GM12878 (cell line): ENCODE measurements at regions not wholly inside any gene's neighbourhood (a gene's known extent, or its start where the extent isn't known, plus 50 kb on each side); places are given as distances from the start of the nearest gene placed in this dataset.

Experiments
- ATAC-seq: fragments of 200-7000 bp; cut with Tn5 transposase; 3 replicates; pipeline ENCODE4 v1.9.1; 2020; ENCODE audit warnings: mild to moderate bottlenecking, moderate library complexity
- BruUV-seq: library from RNA; stranded (reverse); fragments of 400-500 nt; replicated peaks from 2 replicates; lab custom pipeline; 2021; lab: Mats Ljungman, UMichigan
- CTCF ChIA-PET: fragments of 300-600 bp; sonication (Branson Sonifier 250); formaldehyde crosslinking; extraction: SDS; loops from one replicate; lab custom pipeline; 2021; ENCODE audit warnings: inconsistent platforms; lab: Yijun Ruan, JAX
- POLR2A ChIA-PET: fragments of 350-600 bp; formaldehyde crosslinking; extraction: SDS; loops from one replicate; lab custom pipeline; 2021; ENCODE audit warnings: inconsistent platforms; lab: Charles Lee
- RAD21 ChIA-PET: fragments of 300-600 bp; sonication (Branson Sonifier 250); formaldehyde crosslinking; loops from one replicate; lab custom pipeline; 2023; ENCODE audit warnings: antibody characterized with exemption; ENCODE audit not compliant: unreplicated experiment; lab: Charles Lee
- SMC1A ChIA-PET: fragments of 300-600 bp; sonication (Branson Sonifier 250); formaldehyde crosslinking; loops from one replicate; lab custom pipeline; 2023; ENCODE audit not compliant: unreplicated experiment, uncharacterized antibody; lab: Charles Lee
- DNase-seq: peaks from one replicate; pipeline ENCODE4 v3.0.0-alpha.2; 2011; ENCODE audit warnings: low read depth, low spot score
- FAIRE-seq: peaks from 3 replicates; lab custom pipeline; 2011; peaks lifted over from hg19 to GRCh38; lab: Jason Lieb, UNC
- H2AFZ ChIP-seq: 2 replicates; pipeline ENCODE4 v1.6.0; 2011; ENCODE audit warnings: low read depth, low read length, control low read depth; ENCODE audit not compliant: control insufficient read depth
- H3K27ac ChIP-seq: 2 replicates; pipeline ENCODE4 v1.5.1; 2011; ENCODE audit warnings: control low read depth; ENCODE audit not compliant: control insufficient read depth, insufficient read depth
- H3K27me3 ChIP-seq, 2 experiments: replicated peaks in 1 of 2; 2 replicates each; pipeline versions ENCODE4 v1.6.0 to v1.6.1; 2011; ENCODE audit warnings: low read length in 1 of 2; ENCODE audit not compliant: control insufficient read depth in 2 of 2, insufficient read depth in 2 of 2
- H3K36me3 ChIP-seq, 2 experiments: 2 replicates each; pipeline ENCODE4 v1.5.1; 2011; ENCODE audit warnings: low read length in 1 of 2; ENCODE audit not compliant: control insufficient read depth in 2 of 2, insufficient read depth in 2 of 2
- H3K4me1 ChIP-seq: 2 replicates; pipeline ENCODE4 v1.6.1; 2011; ENCODE audit warnings: mild to moderate bottlenecking, low read length, moderate library complexity, mixed read lengths; ENCODE audit not compliant: control insufficient read depth, insufficient read depth
- H3K4me2 ChIP-seq: 2 replicates; pipeline ENCODE4 v1.6.0; 2011; ENCODE audit warnings: control low read depth; ENCODE audit not compliant: control insufficient read depth, insufficient read depth
- H3K4me3 ChIP-seq: fragments of 200-600 bp; sonication (generic); 2 replicates; pipeline ENCODE4 v1.5.1; 2016
- H3K79me2 ChIP-seq: 2 replicates; pipeline ENCODE4 v1.6.0; 2011; ENCODE audit warnings: low read length; ENCODE audit not compliant: control insufficient read depth, insufficient read depth
- H3K9ac ChIP-seq: 2 replicates; pipeline ENCODE4 v1.8.0; 2011; ENCODE audit warnings: low read length, control low read depth, mixed read lengths; ENCODE audit not compliant: control insufficient read depth, insufficient read depth
- H3K9me3 ChIP-seq: replicated peaks from 3 replicates; pipeline ENCODE4 v1.5.1; 2011; ENCODE audit warnings: mild to moderate bottlenecking, low read length; ENCODE audit not compliant: control insufficient read depth, insufficient read depth
- H4K20me1 ChIP-seq: 2 replicates; pipeline ENCODE4 v1.6.0; 2011; ENCODE audit not compliant: control insufficient read depth, insufficient read depth
- ASH2L ChIP-seq: fragments of 300-600, 200-600 bp; sonication (generic); IDR thresholded peaks from 2 replicates; pipeline ENCODE4 v1.6.1; 2017; ENCODE audit warnings: low read depth, mild to moderate bottlenecking, borderline replicate concordance
- CBFB ChIP-seq: IDR thresholded peaks from 2 replicates; pipeline ENCODE4 v1.6.1; 2016; ENCODE audit warnings: antibody characterized with exemption, low read depth
- EED ChIP-seq: sonication (generic); IDR thresholded peaks from 2 replicates; pipeline ENCODE4 v1.6.1; 2016; ENCODE audit warnings: antibody characterized with exemption, low read depth
- ETV6 ChIP-seq, 2 experiments: fragments of 450-650 bp in 1 of 2; IDR thresholded peaks in 1 of 2; conservative IDR thresholded peaks in 1 of 2; 2 replicates each; pipeline ENCODE4 v1.6.1; 2014; ENCODE audit warnings: antibody characterized with exemption in 1 of 2, borderline replicate concordance in 1 of 2, low read depth in 1 of 2, mild to moderate bottlenecking in 1 of 2, moderate library complexity in 1 of 2
- HDGF ChIP-seq: fragments of 450-650 bp; IDR thresholded peaks from 2 replicates; pipeline ENCODE4 v1.6.1; 2016; ENCODE audit warnings: antibody characterized with exemption
- KDM1A ChIP-seq: fragments of 200-600 bp; sonication (generic); IDR thresholded peaks from 2 replicates; pipeline ENCODE4 v1.6.1; 2016; ENCODE audit warnings: borderline replicate concordance
- MYC ChIP-seq: IDR thresholded peaks from 2 replicates; pipeline ENCODE4 v1.6.1; 2011; ENCODE audit warnings: mild to moderate bottlenecking, low read length, moderate library complexity, inconsistent platforms; ENCODE audit not compliant: insufficient read depth, insufficient replicate concordance, insufficient read length, severe bottlenecking
- RBBP5 ChIP-seq: fragments of 200-600 bp; sonication (generic); conservative IDR thresholded peaks from 2 replicates; pipeline ENCODE4 v1.6.1; 2016
- RUNX3 ChIP-seq: IDR thresholded peaks from 2 replicates; pipeline ENCODE4 v1.6.1; 2012; ENCODE audit warnings: low read length, inconsistent platforms
- SMAD1 ChIP-seq: fragments of 450-650 bp; IDR thresholded peaks from 2 replicates; pipeline ENCODE4 v1.6.1; 2018; ENCODE audit warnings: mild to moderate bottlenecking, low read depth; ENCODE audit not compliant: partially characterized antibody
- TCF7 ChIP-seq: IDR thresholded peaks from 2 replicates; pipeline ENCODE4 v1.6.1; 2014; ENCODE audit warnings: antibody characterized with exemption, borderline replicate concordance
- ZNF207 ChIP-seq: fragments of 450-650 bp; IDR thresholded peaks from 2 replicates; pipeline ENCODE4 v1.6.1; 2014; ENCODE audit warnings: antibody characterized with exemption, mild to moderate bottlenecking, borderline replicate concordance
- ZNF274 ChIP-seq: IDR thresholded peaks from one replicate; pipeline ENCODE4 v1.8.0; 2011; ENCODE audit not compliant: insufficient read length, insufficient read depth
- ZNF687 ChIP-seq: fragments of 450-650 bp; IDR thresholded peaks from 2 replicates; pipeline ENCODE4 v1.6.1; 2017; ENCODE audit warnings: mild to moderate bottlenecking, moderate library complexity
- ZSCAN29 ChIP-seq: fragments of 450-650 bp; IDR thresholded peaks from 2 replicates; pipeline ENCODE4 v1.6.1; 2017; ENCODE audit warnings: mild to moderate bottlenecking, moderate library complexity
- WGBS: methylation state at CpG from one replicate; pipeline ENCODE4 v1.1.6; 2016; ENCODE audit warnings: low lambda C conversion rate; ENCODE audit not compliant: insufficient replicate concordance, insufficient coverage; ENCODE audit errors: missing lambda C conversion rate; 5-methylcytosine and 5-hydroxymethylcytosine counted together
- in situ Hi-C: fragments of 300-500 bp; cut with MboI; formaldehyde crosslinking; loops from 9 replicates; pipeline ENCODE4 v1.14.3; 2018; ENCODE audit warnings: mixed read lengths
- intact Hi-C: fragments of 100-400 bp; cut with micrococcal nuclease; formaldehyde crosslinking; loops from one replicate; pipeline ENCODE4 v1.14.2; 2022; ENCODE audit not compliant: unreplicated experiment
- TF ChIP-seq, protein P1 (sequence below): fragments of 450-650 bp; IDR thresholded peaks from 2 replicates; pipeline ENCODE4 v1.6.1; 2017; ENCODE audit warnings: low read depth, mild to moderate bottlenecking, moderate library complexity
- TF ChIP-seq, protein P2 (sequence below): fragments of 450-650 bp; IDR thresholded peaks from 2 replicates; pipeline ENCODE4 v1.6.1; 2017; ENCODE audit warnings: borderline replicate concordance

- TF ChIP-seq, protein P1, sequence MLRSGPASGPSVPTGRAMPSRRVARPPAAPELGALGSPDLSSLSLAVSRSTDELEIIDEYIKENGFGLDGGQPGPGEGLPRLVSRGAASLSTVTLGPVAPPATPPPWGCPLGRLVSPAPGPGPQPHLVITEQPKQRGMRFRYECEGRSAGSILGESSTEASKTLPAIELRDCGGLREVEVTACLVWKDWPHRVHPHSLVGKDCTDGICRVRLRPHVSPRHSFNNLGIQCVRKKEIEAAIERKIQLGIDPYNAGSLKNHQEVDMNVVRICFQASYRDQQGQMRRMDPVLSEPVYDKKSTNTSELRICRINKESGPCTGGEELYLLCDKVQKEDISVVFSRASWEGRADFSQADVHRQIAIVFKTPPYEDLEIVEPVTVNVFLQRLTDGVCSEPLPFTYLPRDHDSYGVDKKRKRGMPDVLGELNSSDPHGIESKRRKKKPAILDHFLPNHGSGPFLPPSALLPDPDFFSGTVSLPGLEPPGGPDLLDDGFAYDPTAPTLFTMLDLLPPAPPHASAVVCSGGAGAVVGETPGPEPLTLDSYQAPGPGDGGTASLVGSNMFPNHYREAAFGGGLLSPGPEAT: no peak
- TF ChIP-seq HDGF: no peak
- no peak for TF ChIP-seq ZNF687
These were observed 315.3 kb downstream of the NR2F2 start (continued) for GRCh38 chr15:96645796-96646195.

DNA sequence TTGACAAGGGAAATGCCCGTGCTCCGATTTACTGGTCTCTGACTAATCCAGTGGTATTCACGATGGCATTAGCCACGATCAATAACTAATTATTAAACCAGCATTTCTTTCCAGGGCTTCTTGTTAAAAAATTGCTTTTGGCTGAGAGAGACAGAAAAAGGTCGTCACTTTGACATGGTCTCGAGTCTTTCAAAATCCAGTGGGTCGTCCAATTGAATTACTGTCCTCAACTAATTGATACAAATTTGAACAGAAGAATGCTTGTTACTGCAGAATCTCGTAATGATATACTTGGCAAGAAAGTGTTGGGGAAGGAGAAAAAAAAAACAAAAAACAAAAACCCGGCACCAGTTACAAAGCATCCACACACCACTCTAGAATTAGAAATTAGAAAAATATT lies 318.4 kb downstream of the NR2F2 start:
- no peaks in the 10 kb centered on the region for H3K36me3 ChIP-seq
- FAIRE-seq (no peak), ATAC-seq (no peak), DNase-seq (no peak)
- no peaks in the 10 kb centered on the region for H4K20me1 ChIP-seq
- no peaks in the 10 kb centered on the region for H3K27me3 ChIP-seq
- H2AFZ ChIP-seq: no peak overlapping the region
- POLR2A ChIA-PET: no interaction called here
- no peak overlapping the region for H3K27ac ChIP-seq
- no peaks in the 10 kb centered on the region for H3K9me3 ChIP-seq
- no peaks in the 10 kb centered on the region for H3K4me1 ChIP-seq
- H3K79me2 ChIP-seq: no peaks in the 10 kb centered on the region
- CTCF ChIA-PET: no interaction called here
- 23% methylated on average over 9 of the region's 9 CpGs for WGBS
- no peak overlapping the region for H3K4me2 ChIP-seq
- no TSS peak for BruUV-seq
- RAD21 ChIA-PET: no interaction called here
- SMC1A ChIA-PET: interaction anchor here (1.6 to 3.6 kb wide), 2 partner anchors 12 to 15 kb away, joined by 4 to 8 read pairs; no protein-coding TSS in a partner anchor
- in situ Hi-C loops: no loop called here
- intact Hi-C loops: no loop called here
- no peak overlapping the region for H3K9ac ChIP-seq
- H3K4me3 ChIP-seq: no peak overlapping the region
- TF ChIP-seq TCF7 (no peak), ETV6 (conservative IDR thresholded peaks at IDR 0.05 in 1 of 2, IDR thresholded peaks at IDR 0.05 in 1 of 2; ENCODE audit: borderline replicate concordance in 1 of 2, low read depth in 1 of 2) (no peak), ASH2L (no peak), RUNX3 (no peak), RBBP5 (no peak), SMAD1 (no peak), MYC (no peak), ZSCAN29 (no peak), KDM1A (no peak), ZNF274 (no peak), EED (no peak), CBFB (no peak), ZNF207 (no peak)
- TF ChIP-seq, protein P2, sequence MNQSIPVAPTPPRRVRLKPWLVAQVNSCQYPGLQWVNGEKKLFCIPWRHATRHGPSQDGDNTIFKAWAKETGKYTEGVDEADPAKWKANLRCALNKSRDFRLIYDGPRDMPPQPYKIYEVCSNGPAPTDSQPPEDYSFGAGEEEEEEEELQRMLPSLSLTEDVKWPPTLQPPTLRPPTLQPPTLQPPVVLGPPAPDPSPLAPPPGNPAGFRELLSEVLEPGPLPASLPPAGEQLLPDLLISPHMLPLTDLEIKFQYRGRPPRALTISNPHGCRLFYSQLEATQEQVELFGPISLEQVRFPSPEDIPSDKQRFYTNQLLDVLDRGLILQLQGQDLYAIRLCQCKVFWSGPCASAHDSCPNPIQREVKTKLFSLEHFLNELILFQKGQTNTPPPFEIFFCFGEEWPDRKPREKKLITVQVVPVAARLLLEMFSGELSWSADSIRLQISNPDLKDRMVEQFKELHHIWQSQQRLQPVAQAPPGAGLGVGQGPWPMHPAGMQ: no peak
